Pulmonary artery endothelial cell (primary cell): ENCODE measurements at regions not wholly inside any gene's neighbourhood (a gene's known extent, or its start where the extent isn't known, plus 50 kb on each side); places are given as distances from the start of the nearest gene placed in this dataset.
"Not testable (repeated sequence)": the region's sequence is repeated elsewhere in the genome, so short reads cannot be mapped to it uniquely, and the experiment has no call there.

Experiments used
- DNase-seq: peaks from one replicate; pipeline ENCODE4 v3.0.0-alpha.2; 2011; ENCODE audit warnings: low read depth, low spot score

GRCh38 chr9:115300874-115301273, 182.9 kb upstream of the TNC start:
- DNase-seq: no peak

- no peak for DNase-seq
These were observed 183.6 kb upstream of the TNC start for GRCh38 chr9:115301581-115301980.

DNA sequence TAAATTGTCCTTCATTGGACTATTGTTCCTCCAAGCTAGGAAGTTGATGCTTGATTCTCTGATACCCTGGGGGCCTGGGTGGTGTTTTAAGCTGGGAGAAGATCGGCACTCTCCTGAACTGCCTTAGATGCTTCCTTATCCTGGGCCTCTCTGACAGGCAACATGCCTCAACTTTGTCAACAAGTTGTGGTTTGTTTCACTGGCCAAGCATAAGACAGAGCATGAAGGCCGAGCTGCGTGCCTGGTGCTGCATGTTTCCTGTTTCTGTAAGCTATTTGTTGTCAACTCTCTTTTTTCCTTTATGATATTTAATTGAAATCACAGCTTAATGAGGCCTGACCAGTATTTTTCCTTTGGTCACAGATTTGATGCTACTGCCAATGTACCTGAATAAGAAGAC, 187.6 kb upstream of the TNC start:
- DNase-seq: no peak

DNA sequence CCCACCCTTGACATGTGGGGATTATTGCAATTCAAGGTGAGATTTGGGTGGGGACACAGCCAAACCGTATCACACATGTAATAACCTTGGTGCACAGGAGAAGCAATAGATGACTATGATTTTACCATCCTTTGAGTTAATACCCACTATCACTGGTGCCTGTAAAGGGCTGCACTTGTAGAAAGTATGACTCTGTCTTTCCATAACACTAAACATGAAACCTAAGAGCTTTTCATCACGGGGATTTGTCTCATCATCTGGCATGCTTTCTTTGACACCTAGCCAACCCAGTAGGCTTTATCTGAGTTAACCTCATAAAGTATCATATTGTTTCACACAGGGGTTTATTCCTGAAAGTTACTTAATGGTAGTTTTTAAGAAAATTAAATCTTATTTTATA, 188.9 kb upstream of the TNC start:
- DNase-seq: no peak

DNA sequence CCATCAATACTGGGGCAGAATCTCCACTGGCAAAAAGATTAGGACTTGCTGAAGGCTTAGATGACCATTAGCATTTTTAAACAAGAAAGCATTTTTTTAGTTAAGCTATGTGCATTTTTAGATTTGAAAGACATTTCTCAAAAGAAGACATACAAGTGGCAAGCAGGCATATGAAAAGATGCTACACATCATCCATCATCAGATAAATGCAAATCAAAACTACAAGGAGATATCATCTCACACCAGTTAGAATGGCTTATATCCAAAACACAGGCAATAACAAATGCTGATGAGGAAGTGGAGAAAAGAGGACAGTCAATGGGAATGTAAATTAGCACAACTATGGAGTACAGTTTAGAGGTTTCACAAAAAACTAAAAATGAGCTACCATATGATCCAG, 195.6 kb upstream of the TNC start:
- DNase-seq: no peak

- DNase-seq: no peak
These were observed 208.5 kb upstream of the TNC start for GRCh38 chr9:115326461-115326860.

DNA sequence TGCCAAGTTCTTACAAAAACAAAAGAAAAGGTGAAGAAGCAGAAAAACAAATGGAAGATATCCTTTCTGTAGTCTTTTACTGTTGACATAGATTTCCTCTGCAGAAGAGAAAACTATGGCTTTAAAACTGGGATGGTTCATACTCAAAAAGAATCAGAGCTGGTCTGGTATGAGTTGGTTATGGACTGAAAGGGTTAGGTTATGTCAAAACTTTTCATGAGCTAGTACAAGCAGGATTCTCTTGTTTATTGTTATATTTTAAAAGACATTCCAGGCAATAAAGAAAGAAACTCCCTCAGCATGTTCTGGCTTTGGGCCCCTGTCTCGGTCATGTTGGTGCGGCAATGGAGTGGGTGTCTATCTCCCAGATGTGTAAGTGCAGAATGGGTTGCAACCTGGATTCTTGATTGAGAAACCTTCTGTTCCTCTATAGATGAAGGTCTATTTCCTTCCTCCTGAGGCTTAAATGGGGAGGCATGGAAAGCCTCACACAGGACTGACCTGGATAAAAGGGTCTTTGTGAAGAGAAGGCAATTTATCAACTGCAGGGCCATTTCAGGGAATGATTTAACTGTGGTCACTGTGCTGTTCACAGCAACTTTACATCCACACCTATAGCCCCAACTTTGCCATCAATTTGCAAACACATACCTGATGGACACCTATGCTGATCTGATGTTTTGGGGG, 209.6 kb upstream of the TNC start:
- DNase-seq: no peak

GRCh38 chr9:115328228-115328627, 210.3 kb upstream of the TNC start:
- no peak for DNase-seq

DNA sequence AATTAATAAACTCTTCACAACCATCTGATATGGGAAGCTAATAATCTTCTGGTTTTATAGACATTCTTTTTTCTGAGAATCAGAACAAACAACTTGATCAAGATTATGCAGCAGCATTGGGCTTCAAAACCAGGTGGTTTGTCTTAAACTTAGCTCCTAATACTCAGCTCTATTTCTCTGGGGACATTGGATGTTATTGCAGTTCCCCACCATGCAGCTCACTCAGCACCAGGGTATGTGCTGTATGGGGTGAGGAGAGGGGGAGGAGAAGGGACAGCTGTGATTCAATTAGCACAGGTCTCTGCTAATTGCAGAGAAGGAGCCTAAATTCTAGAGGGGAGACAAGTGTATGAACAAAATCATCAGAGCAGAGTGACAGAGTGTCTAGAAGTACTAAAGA, 210.7 kb upstream of the TNC start:
- DNase-seq: no peak

DNA sequence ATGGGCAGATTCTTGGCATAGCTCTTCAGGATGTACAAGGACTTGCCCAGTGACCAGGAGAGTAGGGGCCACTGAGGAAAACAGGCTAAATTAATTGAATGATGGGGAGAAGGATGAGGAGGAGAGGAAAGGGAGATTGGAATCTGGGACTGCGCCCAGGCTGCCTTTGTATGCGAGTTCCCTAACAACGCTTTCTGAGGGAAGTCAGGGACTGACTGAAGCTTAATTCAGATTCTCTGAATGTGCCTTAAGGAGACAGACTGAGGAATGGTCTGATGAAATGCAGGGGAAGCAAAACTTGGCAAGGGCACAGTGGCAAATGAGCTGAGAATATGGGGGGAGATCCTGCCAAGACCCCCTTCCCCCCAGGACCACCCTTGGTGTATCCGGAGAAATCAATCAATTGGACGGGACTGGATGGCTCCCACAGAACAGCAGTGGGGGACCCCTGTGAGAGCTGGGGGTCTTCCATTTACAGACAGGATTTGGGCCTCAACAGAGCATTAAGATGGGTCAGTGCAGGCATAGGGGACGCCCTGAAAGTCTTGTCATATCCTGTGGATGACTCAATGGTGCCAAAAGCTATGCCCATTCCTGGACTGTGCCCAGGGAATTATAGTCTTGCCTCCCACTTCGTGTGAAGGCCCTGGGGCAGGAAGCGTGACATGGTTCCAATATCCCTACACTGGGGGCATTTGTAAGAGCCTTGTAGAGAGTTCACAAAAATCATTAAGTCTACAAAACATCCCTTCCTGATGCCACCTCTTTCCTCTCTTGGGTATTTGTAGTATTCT, 215.5 kb upstream of the TNC start:
- DNase-seq: no peak

- DNase-seq: no peak
These were observed 217.5 kb upstream of the TNC start for GRCh38 chr9:115335439-115335838.

GRCh38 chr9:115340314-115340713, 222.4 kb upstream of the TNC start:
- no peak for DNase-seq

- no peak for DNase-seq
These were observed 223.5 kb upstream of the TNC start for GRCh38 chr9:115341426-115341825.

DNA sequence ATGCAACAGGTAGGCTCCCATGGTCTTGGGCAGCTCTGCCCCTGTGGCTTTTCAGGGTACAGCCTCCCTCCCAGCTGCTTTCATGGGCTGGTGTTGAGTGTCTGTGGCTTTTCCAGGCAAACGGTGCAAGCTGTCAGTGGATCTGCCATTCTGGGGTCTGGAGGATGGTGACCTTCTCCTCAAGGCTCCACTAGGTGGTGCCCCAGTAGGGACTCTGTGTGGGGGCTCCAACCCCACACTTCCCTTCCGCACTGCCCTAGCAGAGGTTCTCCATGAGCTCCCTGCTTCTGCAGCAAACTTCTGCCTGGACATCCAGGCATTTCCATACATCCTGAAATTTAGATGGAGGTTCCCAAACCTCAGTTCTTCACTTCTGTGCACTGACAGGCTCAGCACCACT, 229.8 kb upstream of the TNC start:
- DNase-seq: not testable (repeated sequence)

DNA sequence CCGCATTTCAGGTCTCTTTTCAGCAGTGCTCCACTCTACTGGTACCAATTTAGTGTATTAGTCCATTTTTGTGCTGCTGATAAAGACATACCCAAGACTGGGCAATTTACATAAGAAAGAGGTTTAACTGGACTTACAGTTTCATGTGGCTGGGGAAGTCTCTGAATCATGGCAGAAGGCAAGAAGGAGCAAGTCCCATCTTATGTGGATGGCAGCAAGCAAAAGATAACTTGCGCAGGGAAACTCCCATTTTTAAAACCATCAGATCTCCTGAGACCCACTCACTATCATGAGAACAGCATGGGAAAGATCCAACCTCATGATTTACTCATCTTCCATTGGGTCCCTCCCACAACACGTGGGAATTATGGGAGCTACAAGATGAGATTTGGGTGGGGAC, 231.0 kb upstream of the TNC start:
- not testable (repeated sequence) for DNase-seq

GRCh38 chr9:115349542-115349941, 231.6 kb upstream of the TNC start:
- DNase-seq: no peak

- DNase-seq: no peak
These were observed 232.6 kb upstream of the TNC start for GRCh38 chr9:115350548-115350947.

DNA sequence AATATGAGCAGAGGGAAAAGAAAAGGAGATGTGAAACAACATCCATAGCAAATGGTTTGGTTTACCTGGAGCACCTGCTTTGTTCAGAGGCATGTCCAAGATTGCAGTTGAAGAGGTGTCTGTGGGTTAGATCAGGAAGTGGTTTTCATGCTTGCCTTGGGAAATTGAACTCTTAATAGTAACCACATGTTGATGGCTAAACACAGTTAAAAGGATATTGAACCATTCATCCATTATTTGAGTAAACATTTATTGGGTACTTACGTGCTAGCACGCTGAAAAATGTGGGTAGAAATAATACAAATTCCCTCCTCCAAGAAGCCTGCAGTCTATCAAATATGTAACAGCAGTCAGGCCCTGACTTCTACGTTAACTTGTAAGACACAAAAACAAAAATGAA, 235.7 kb upstream of the TNC start:
- no peak for DNase-seq

GRCh38 chr9:115357821-115358220, 239.9 kb upstream of the TNC start:
- no peak for DNase-seq

GRCh38 chr9:115359017-115359780, 241.2 kb upstream of the TNC start:
- no peak for DNase-seq

- no peak for DNase-seq
These were observed 242.2 kb upstream of the TNC start for GRCh38 chr9:115360122-115360521.

GRCh38 chr9:115362101-115362500, 244.1 kb upstream of the TNC start:
- no peak for DNase-seq
